BJ (cell line): ENCODE measurements at regions not wholly inside any gene's neighbourhood (a gene's known extent, or its start where the extent isn't known, plus 50 kb on each side); places are given as distances from the start of the nearest gene placed in this dataset.

Experiments
- CTCF ChIA-PET: fragments of 350-600 bp; formaldehyde crosslinking; extraction: SDS; loops from one replicate; lab custom pipeline; 2021; ENCODE audit warnings: antibody characterized with exemption, inconsistent platforms; lab: Yijun Ruan, JAX
- POLR2A ChIA-PET: fragments of 300-600 bp; sonication (Branson Sonifier 250); formaldehyde crosslinking; extraction: SDS; loops from one replicate; lab custom pipeline; 2021; ENCODE audit warnings: antibody characterized with exemption; lab: Charles Lee
- DNase-seq: peaks from one replicate; pipeline ENCODE4 v3.0.0-alpha.2; 2011; ENCODE audit warnings: low read depth
- H3K27me3 ChIP-seq: 2 replicates; pipeline ENCODE4 v1.6.0; 2011; ENCODE audit warnings: low read length; ENCODE audit not compliant: control insufficient read depth, insufficient read depth
- H3K36me3 ChIP-seq: 2 replicates; pipeline ENCODE4 v1.5.1; 2011; ENCODE audit warnings: low read length; ENCODE audit not compliant: control insufficient read depth, insufficient read depth
- H3K4me3 ChIP-seq: 2 replicates; pipeline ENCODE4 v1.5.1; 2011; ENCODE audit warnings: low read depth, mild to moderate bottlenecking, control low read depth, low read length
- CTCF ChIP-seq: IDR thresholded peaks from 2 replicates; pipeline ENCODE4 v1.5.1; 2011; ENCODE audit warnings: low read depth, mild to moderate bottlenecking, control low read depth, inconsistent platforms, low read length, moderate library complexity; ENCODE audit not compliant: insufficient read depth

GRCh38 chr13:84999252-84999651 is 800.0 kb downstream of the SLITRK6 start:
- H3K36me3 ChIP-seq: no peaks in the 10 kb centered on the region

GRCh38 chr13:84998681-84999080 is 800.5 kb downstream of the SLITRK6 start:
- CTCF ChIA-PET: no interaction called here

More at GRCh38 chr13:84999252-84999651, 800.0 kb downstream of the SLITRK6 start:
- DNase-seq: no peak
- CTCF ChIA-PET: no interaction called here
- no peak overlapping the region for H3K4me3 ChIP-seq
- H3K27me3 ChIP-seq: no peaks in the 10 kb centered on the region
- POLR2A ChIA-PET: no interaction called here
- no peak for TF ChIP-seq CTCF

GRCh38 chr13:84997858-84998257 is 801.4 kb downstream of the SLITRK6 start:
- POLR2A ChIA-PET: no interaction called here

More at GRCh38 chr13:84998681-84999080, 800.5 kb downstream of the SLITRK6 start:
- Histone ChIP-seq H3K27me3 (no peaks in the 10 kb centered on the region), H3K4me3 (no peak overlapping the region), H3K36me3 (no peaks in the 10 kb centered on the region)
- POLR2A ChIA-PET: no interaction called here
- no peak for TF ChIP-seq CTCF
- no peak for DNase-seq

GRCh38 chr13:84994582-84994981 is 804.6 kb downstream of the SLITRK6 start:
- no peaks in the 10 kb centered on the region for H3K27me3 ChIP-seq
- H3K36me3 ChIP-seq: no peaks in the 10 kb centered on the region
- POLR2A ChIA-PET: no interaction called here
- DNase-seq: no peak
- TF ChIP-seq CTCF: no peak
- H3K4me3 ChIP-seq: no peak overlapping the region
- CTCF ChIA-PET: no interaction called here

More at GRCh38 chr13:84997858-84998257, 801.4 kb downstream of the SLITRK6 start:
- no peak overlapping the region for H3K4me3 ChIP-seq
- no peak for TF ChIP-seq CTCF
- CTCF ChIA-PET: no interaction called here
- no peaks in the 10 kb centered on the region for H3K27me3 ChIP-seq
- no peaks in the 10 kb centered on the region for H3K36me3 ChIP-seq
- DNase-seq: peak; percentile 18

- TF ChIP-seq CTCF: no peak
- ChIA-PET CTCF (no interaction called here), POLR2A (no interaction called here)
- no peaks in the 10 kb centered on the region for H3K36me3 ChIP-seq
- no peak for DNase-seq
- no peak overlapping the region for H3K4me3 ChIP-seq
- H3K27me3 ChIP-seq: no peaks in the 10 kb centered on the region
Observed at GRCh38 chr13:84985860-84986259, 813.4 kb downstream of the SLITRK6 start.
